ENCODE measurements at regions not wholly inside any gene's neighbourhood (a gene's known extent, or its start where the extent isn't known, plus 50 kb on each side); places are given as distances from the start of the nearest gene placed in this dataset.

DNA sequence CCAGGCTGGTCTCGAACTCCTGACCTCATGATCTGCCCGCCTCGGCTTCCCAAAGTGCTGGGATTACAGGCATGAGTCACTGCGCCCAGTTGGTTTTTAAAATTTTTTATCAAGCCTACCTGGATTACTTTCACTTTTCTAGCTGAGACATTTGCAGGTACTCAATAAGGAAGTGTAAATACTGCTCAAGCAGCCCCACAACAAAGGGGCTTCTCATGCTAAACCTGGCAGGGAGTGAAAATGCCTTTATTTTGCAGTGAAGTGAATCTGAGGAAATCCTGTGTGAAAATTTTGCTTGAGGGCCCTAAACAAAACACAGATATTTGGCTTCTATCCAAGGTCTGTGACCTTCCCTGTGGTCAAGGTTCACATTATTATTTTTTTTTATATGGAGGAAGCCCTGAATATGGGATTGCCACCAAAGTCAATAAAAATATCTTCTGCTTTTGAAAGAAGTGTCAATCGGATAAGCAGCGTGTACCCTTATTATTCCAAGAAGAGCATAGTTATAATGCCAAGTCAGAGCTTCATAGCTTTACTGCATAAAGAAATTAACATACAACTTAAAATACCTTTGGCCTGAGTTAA, 481.0 kb downstream of the SH2D1A start:
- no peak for DNase-seq (ENCODE audit: low spot score)

DNA sequence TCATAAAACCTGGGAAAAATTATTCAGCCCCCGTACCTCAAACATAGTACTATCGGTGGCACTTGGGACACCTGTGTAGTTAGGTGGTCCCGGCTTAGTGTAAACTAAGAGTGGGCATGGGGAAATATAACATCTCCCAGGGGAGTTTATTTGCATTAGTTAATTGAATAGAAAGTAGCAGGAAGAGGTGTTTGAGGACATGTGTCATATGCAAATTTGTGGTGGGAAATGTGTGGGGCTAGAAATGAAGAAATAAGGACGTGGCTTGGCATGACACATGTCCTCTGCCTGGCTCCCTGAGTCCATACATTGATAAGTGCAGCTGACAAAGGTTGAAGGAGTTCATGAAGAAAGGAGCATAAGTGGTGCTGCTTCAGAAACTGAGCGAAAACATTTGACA, 483.6 kb downstream of the SH2D1A start:
- DNase-seq (ENCODE audit: low spot score) = no peak

DNA sequence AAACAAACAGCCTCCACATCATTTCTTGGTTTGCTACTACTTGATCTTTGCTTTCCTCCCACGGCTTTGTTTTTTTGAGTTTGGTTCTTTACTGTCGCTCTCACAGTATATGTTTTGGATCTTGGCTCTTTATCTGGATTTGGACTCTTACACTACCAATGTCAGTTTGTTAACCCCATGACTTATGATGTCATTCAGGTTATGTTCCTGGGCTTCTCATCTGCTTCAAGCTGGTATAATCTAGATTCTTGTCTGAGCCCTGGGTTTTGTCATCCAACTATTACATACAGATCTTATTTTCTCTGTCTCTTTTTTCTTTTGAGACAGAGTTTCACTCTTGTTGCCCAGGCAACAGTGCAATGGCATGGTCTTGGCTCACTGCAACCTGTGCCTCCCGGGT, 482.9 kb upstream of the TEX13C start:
- no peak for DNase-seq (ENCODE audit: low spot score)

DNA sequence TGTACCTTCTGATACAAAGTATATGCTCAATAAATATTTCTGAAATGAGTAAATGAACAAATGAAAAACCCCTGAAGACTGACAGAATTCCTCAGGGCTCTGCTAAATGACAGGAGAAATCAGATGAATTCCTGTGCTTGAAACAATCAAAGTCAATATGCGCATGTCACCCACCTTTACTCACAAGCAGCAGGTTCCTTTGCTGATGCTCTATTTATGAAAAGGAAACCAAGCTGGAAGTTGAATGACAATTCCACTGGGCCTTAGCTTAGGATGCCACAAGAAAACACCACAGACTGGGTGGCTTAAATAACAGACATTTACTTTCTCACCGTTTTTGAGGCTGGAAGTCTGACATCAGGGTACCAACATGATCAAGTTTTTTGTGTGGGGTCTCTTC, 477.5 kb upstream of the TEX13C start:
- DNase-seq (ENCODE audit: low spot score) = no peak

DNA sequence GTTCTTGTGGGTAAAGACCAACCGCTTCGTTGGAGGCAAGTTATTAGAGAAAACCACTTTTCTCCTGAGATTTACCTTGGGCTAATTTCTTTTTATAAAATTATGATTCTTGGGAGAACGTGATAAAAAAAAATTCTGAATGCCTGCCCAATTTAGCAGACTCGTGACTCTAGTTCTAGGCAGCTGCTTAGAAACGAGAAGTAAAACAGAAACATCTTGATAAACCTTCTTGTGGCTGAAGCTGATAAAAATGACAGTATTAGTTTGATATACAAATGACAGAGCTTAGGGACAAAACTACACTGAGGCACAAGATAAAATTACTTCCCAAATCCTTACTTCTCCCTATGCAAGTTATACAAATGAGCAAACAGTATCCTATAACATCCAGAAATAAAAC, 458.9 kb upstream of the TEX13C start:
- DNase-seq (ENCODE audit: low spot score) = no peak

DNA sequence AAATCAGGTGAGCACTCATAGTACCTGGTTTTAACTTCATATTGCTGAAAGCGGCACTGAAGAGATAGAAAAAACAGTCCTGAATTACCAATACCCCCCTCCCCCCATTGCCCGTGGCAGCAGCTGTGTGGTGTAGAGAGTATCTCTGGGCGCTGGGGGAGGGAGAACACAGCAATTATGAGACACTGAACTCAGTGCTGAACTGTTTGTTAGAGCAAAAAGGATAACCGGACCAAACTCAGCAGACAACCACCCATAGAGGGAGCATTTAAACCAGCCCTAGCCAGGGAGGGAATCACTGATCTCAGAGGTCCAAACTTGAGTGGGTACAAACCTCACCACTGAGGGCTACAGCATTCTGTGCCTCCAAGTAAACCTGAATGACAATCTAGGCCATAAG, 457.4 kb upstream of the TEX13C start:
- no peak for DNase-seq (ENCODE audit: low spot score)

GRCh38 chrX:124863303-124863702, 456.4 kb upstream of the TEX13C start:
- peak; percentile 6 for DNase-seq (ENCODE audit: low spot score)

- no peak for DNase-seq (ENCODE audit: low spot score)
Observed at GRCh38 chrX:124887572-124887971, 432.1 kb upstream of the TEX13C start.

DNA sequence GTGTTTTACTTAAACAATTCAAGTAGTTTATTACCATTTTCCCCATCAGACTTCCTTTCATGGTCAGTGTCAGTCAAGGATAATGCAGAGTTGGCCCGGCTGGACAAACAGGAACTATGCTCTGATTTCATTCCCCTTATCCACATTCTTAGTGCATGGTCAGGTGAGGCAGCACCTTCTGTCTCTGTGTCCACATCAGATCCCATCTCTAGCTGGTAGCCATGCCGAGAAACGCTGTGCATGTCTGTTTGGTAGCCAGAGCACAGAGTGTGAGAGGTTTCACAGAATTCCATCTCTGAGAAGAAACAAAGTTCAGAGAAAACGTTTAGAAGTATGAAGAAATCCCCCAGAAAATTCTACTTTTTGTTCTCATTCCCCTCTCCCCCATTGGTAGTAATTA, 423.7 kb upstream of the TEX13C start:
- no peak for DNase-seq (ENCODE audit: low spot score)

GRCh38 chrX:124902953-124903352, 416.7 kb upstream of the TEX13C start:
- no peak for DNase-seq (ENCODE audit: low spot score)

DNA sequence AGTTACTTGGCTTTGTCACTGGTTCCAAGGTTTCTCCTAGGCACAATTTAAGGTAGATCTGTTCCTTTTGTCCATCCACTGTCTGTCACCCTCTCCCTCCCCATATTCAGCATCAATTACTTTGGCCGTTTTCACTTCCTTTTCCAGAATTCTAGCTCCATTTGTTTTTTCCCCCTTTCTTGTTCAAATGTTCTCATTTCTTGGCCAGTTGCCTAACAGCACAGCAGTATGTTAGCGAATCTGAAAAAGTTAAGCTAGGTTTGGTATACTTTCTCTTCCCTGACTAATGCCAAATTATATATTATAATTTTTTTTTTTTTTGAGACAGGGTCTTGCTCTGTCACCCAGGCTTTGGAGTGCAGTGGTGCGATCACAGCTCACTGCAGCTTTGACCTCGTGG, 409.1 kb upstream of the TEX13C start:
- no peak for DNase-seq (ENCODE audit: low spot score)

GRCh38 chrX:124917011-124917410, 402.7 kb upstream of the TEX13C start:
- DNase-seq (ENCODE audit: low spot score) = no peak

DNA sequence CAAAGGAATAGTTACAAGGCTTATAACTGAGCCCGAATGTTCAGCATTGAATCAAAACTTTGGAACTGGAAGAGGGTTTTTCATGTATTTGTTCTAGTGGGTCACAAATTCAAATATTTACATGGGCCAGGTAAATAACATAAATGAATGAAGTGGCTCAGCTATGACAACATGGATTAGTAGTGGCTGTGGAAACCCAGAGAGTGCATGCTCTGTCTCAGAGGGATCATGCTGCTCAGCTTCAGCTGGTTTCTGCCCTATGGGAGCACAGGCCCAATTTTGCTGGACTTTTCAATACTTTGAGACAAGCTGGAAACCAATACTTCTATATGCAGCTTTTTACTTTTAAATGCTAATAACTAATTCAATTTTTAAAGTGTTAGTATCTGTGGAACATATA, 394.0 kb upstream of the TEX13C start:
- no peak for DNase-seq (ENCODE audit: low spot score)

- DNase-seq (ENCODE audit: low spot score) = no peak
Observed at GRCh38 chrX:124931241-124931640, 388.4 kb upstream of the TEX13C start.

GRCh38 chrX:124931958-124932357, 387.7 kb upstream of the TEX13C start:
- no peak for DNase-seq (ENCODE audit: low spot score)

GRCh38 chrX:124938715-124939114, 381.0 kb upstream of the TEX13C start:
- DNase-seq (ENCODE audit: low spot score) = no peak

- DNase-seq (ENCODE audit: low spot score) = no peak
Observed at GRCh38 chrX:124940531-124940930, 379.1 kb upstream of the TEX13C start.

DNA sequence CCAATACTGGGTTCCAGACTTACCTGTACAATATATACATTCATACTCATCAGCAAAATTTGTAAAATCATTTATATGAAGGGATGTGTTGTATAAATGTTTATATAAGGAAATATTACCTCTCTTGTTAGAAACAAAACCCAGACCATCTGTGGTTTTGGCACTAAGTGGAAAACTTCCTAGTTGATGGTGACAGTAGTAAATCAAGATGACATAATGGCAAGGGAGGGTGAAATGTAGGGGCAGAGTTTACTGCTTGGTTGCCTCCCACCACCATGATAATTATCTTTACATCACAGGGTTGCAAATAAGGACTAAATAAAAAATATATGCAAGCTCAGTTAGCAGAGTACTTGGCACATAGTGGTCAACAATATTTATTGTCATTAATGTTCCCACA, 365.3 kb upstream of the TEX13C start:
- DNase-seq (ENCODE audit: low spot score) = no peak

DNA sequence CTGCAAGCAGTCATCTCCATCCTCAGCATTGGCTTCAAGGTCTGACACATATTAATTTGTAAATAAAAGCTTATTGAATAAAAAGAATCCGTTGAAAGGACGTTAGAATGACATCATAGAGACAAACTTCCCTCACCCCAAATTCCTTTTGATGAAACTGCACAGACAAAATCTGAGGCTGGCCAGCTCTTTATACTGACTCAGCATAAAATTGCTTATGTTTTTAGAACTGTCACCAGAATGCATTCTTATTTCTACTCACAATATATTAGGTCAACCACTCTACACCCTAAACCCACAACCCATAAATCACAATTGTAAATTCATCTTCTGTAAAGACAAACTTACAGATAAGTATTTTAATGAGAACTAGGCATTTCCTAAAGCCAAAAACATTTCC, 359.2 kb upstream of the TEX13C start:
- no peak for DNase-seq (ENCODE audit: low spot score)

DNA sequence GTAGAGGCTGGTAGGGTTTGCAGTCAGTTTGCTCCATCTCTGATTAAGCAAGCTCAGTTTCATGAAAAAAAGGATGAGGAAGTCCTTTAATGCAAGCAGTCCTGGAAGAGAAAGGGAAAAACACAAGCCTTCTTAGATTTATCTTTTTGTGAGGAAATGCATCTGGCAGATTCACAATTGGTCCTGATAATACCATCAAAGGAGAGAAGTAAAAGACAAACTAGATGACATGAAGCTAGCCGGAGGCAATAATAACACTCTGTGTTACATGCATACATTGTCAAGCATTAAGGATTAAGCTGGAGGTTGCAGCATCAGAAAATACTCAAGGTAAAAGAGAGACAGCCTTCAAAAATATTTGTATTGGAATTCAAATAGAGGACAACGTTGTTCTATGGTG, 356.0 kb upstream of the TEX13C start, which contains the start of gene TENM1:
Gene TENM1, minus strand, starts transcription at position 101 of the 400 bp plus-strand sequence.
- no peak for DNase-seq (ENCODE audit: low spot score)

GRCh38 chrX:124975456-124975855, 344.2 kb upstream of the TEX13C start:
- DNase-seq (ENCODE audit: low spot score) = no peak

DNA sequence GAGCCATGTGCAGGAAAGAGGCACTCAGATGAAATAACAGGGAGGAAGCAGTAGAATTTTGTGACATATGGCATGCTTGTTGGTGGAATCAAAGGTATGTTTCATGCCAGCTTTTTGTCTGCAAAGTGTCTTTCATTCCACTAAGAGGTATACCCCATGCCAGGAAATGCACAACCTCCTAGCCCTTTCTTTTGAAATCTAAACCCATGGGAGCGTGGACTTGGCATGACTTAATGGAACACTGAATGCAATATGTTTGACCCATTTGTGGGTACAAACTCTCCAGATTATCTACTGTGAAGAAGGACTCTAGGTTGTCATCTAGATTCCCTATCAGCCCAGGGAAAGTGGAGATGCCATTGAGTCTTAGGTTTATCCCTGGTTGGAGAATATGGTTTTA, 338.3 kb upstream of the TEX13C start:
- no peak for DNase-seq (ENCODE audit: low spot score)

GRCh38 chrX:124984140-124984813, 335.4 kb upstream of the TEX13C start:
- no peak for DNase-seq (ENCODE audit: low spot score)

- no peak for DNase-seq (ENCODE audit: low spot score)
Observed at GRCh38 chrX:124986284-124986683, 333.4 kb upstream of the TEX13C start.

Data from HT-29 (cell line).